GM19023 (cell line): ENCODE measurements at regions not wholly inside any gene's neighbourhood (a gene's known extent, or its start where the extent isn't known, plus 50 kb on each side); places are given as distances from the start of the nearest gene placed in this dataset.
"Not testable (repeated sequence)": the region's sequence is repeated elsewhere in the genome, so short reads cannot be mapped to it uniquely, and the experiment has no call there.

ENCODE experiments used
- ATAC-seq: cut with Tn5 transposase; IDR thresholded peaks from one replicate; pipeline ENCODE4 v1.9.1; 2021; ENCODE audit warnings: mild to moderate bottlenecking, moderate library complexity; ENCODE audit not compliant: unreplicated experiment

GRCh38 chr4:68720723-68721122 lies 50.3 kb upstream of the UGT2B15 start:
- not testable (repeated sequence) for ATAC-seq

- ATAC-seq, result no peak
These were observed 54.0 kb upstream of the UGT2B15 start for GRCh38 chr4:68724426-68724825.

- no peak for ATAC-seq
These were observed 54.5 kb upstream of the UGT2B15 start for GRCh38 chr4:68724922-68725321.

- ATAC-seq, result peak; percentile 76
These were observed 62.4 kb upstream of the UGT2B15 start for GRCh38 chr4:68732653-68733466.

- ATAC-seq, result peak; percentile 49
These were observed 63.6 kb upstream of the UGT2B15 start for GRCh38 chr4:68734095-68734494.

- ATAC-seq, result no peak
These were observed 64.7 kb upstream of the UGT2B15 start for GRCh38 chr4:68735106-68735505.

GRCh38 chr4:68736813-68737212 lies 66.4 kb upstream of the UGT2B15 start:
- no peak for ATAC-seq

- ATAC-seq, result no peak
These were observed 67.6 kb upstream of the UGT2B15 start for GRCh38 chr4:68738036-68738435.

GRCh38 chr4:68744368-68744767 lies 71.4 kb upstream of the UGT2B10 start:
- no peak for ATAC-seq

GRCh38 chr4:68748181-68748991 lies 67.4 kb upstream of the UGT2B10 start:
- peak; percentile 49 for ATAC-seq

- ATAC-seq, result no peak
These were observed 65.2 kb upstream of the UGT2B10 start for GRCh38 chr4:68750555-68750954.

GRCh38 chr4:68751138-68751537 lies 64.7 kb upstream of the UGT2B10 start:
- ATAC-seq, result no peak

- no peak for ATAC-seq
These were observed 49.9 kb upstream of the UGT2B10 start for GRCh38 chr4:68765876-68766275.
